AG04449 (cell line): ENCODE measurements at regions not wholly inside any gene's neighbourhood (a gene's known extent, or its start where the extent isn't known, plus 50 kb on each side); places are given as distances from the start of the nearest gene placed in this dataset.

Experiments used
- CTCF ChIA-PET: fragments of 350-600 bp; formaldehyde crosslinking; extraction: SDS; loops from one replicate; lab custom pipeline; 2021; ENCODE audit warnings: antibody characterized with exemption; lab: Yijun Ruan, JAX
- POLR2A ChIA-PET: fragments of 400-600, 350-600 bp; formaldehyde crosslinking; extraction: SDS; loops from one replicate; lab custom pipeline; 2020; ENCODE audit warnings: antibody characterized with exemption, inconsistent platforms; lab: Yijun Ruan, JAX
- DNase-seq: peaks from one replicate; pipeline ENCODE4 v3.0.0-alpha.2; 2010; ENCODE audit warnings: low read depth, low spot score
- H3K4me3 ChIP-seq: 2 replicates; pipeline ENCODE4 v1.5.1; 2011; ENCODE audit warnings: low read depth, mild to moderate bottlenecking, control low read depth, low read length
- CTCF ChIP-seq: IDR thresholded peaks from one replicate; pipeline ENCODE4 v1.5.1; 2011; ENCODE audit warnings: mild to moderate bottlenecking, moderate library complexity, low read length, control low read depth, inconsistent platforms; ENCODE audit not compliant: insufficient read depth; ENCODE audit errors: missing control alignments

DNA sequence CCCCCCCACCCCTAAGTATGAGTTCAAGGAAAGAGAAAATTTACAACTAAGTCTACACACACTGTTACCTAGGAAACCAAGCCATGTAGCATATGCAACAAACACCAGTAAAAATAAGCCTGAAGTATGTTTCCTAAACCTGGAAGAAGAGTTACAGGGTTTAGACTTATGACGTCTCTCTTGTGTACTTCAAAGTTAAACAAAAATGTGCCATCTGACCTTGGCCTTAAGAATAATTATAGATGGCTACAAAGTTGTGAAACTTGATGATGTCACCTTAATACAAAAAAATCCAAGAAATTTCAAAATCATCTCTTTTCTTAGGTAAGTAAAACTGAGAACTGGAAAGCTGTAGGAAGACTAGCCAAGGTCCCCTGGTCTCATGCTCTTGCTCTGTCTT lies 297.6 kb upstream of the NRXN1 start:
- H3K4me3 ChIP-seq: no peak overlapping the region
- CTCF ChIA-PET: no interaction called here
- no peak for DNase-seq
- POLR2A ChIA-PET: no interaction called here
- no peak for TF ChIP-seq CTCF

DNA sequence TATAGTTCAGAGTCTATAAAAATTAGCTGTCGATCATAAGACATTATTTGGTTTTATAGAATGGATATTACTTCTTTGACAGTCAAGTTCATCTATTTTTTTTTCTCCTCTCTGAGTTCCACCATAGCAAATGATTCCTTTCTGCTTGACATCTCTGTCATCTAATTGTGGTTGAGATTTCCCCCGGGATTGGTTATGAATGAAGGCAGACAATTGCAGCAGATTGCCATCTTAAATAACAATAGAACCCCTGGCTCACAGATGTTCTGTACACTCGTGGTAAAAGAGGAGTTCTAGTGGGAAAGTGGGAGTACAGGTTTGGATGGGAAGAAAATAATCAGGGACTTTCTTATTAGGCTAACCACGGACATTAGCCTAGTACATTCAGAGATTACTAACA lies 292.1 kb upstream of the NRXN1 start:
- ChIA-PET CTCF (interaction anchor here (0.7 kb wide), 1 partner anchor 8 kb away, joined by 3 read pairs; no protein-coding TSS in a partner anchor), POLR2A (no interaction called here)
- no peak overlapping the region for H3K4me3 ChIP-seq
- TF ChIP-seq CTCF: no peak
- DNase-seq: no peak

GRCh38 chr2:51322613-51323012 lies 290.7 kb upstream of the NRXN1 start:
- H3K4me3 ChIP-seq: no peak overlapping the region
- POLR2A ChIA-PET: no interaction called here
- DNase-seq: no peak
- TF ChIP-seq CTCF: no peak
- CTCF ChIA-PET: no interaction called here

GRCh38 chr2:51304311-51304710 lies 272.4 kb upstream of the NRXN1 start:
- no peak overlapping the region for H3K4me3 ChIP-seq
- TF ChIP-seq CTCF: no peak
- no peak for DNase-seq
- POLR2A ChIA-PET: no interaction called here
- CTCF ChIA-PET: no interaction called here

DNA sequence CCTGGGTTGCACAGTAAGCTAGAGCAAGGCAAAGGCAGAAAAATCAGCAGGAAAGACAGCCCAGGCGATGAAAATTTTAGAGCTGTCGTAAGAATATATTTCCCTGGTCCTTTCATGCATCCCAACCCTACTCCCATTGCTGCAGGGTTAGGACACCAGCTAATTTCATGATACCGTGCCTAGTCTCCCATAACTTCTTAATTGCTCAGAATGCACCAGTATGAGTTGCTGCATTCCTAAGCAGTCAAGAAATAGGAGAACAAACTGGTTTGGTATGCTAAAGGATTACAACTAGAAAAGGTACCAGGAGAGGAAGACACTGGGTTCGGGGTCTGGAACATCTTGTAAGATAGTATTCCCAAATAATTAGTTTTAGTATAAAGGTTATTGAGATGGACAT lies 269.4 kb upstream of the NRXN1 start:
- CTCF ChIA-PET: no interaction called here
- TF ChIP-seq CTCF: no peak
- H3K4me3 ChIP-seq: no peak overlapping the region
- POLR2A ChIA-PET: no interaction called here
- no peak for DNase-seq

- ChIA-PET CTCF (no interaction called here), POLR2A (no interaction called here)
- no peak for TF ChIP-seq CTCF
- no peak for DNase-seq
- no peak overlapping the region for H3K4me3 ChIP-seq
Observed at GRCh38 chr2:51299370-51299769, 267.4 kb upstream of the NRXN1 start.
